ENCODE measurements at regions not wholly inside any gene's neighbourhood (a gene's known extent, or its start where the extent isn't known, plus 50 kb on each side); places are given as distances from the start of the nearest gene placed in this dataset.

- Histone ChIP-seq H3K79me2 (ENCODE audit: low read length) (no peaks in the 10 kb centered on the region), H3K4me1 (ENCODE audit: low read length) (no peaks in the 10 kb centered on the region), H3K27me3 (replicated peaks; ENCODE audit: insufficient read depth, low read length) (no peaks in the 10 kb centered on the region), H4K20me1 (ENCODE audit: insufficient read depth, low read length) (no peaks in the 10 kb centered on the region), H2AFZ (ENCODE audit: low read length) (no peak overlapping the region), H3K9me2 (replicated peaks; ENCODE audit: insufficient read depth, low read length) (no peaks in the 10 kb centered on the region), H3K27ac (ENCODE audit: low read length) (no peak overlapping the region), H3K36me3 (replicated peaks; ENCODE audit: insufficient read depth, low read length) (no peaks in the 10 kb centered on the region), H3F3A (ENCODE audit: insufficient read depth, low read length) (no peaks in the 10 kb centered on the region), H3K9ac (ENCODE audit: low read length) (no peak overlapping the region), H3K9me3 (replicated peaks; ENCODE audit: insufficient read depth, low read length) (no peaks in the 10 kb centered on the region), H3K4me3 (ENCODE audit: low read length) (no peak overlapping the region), H3K4me2 (ENCODE audit: low read depth, low read length) (no peak overlapping the region)
- TF ChIP-seq EZH2 (optimal IDR thresholded peaks at IDR 0.05; ENCODE audit: low read depth, low read length) (no peak), CTCF (IDR thresholded peaks at IDR 0.05; ENCODE audit: low read length) (no peak), EZH2phosphoT487 (IDR thresholded peaks at IDR 0.05; ENCODE audit: low read length) (no peak)
- DNase-seq = no peak
Measured at GRCh38 chr17:68103148-68103547, 67.6 kb downstream of the KPNA2 start.

GRCh38 chr17:68106085-68106484 lies 70.5 kb downstream of the KPNA2 start:
- H3K4me1 ChIP-seq (ENCODE audit: low read length) = no peaks in the 10 kb centered on the region
- no peak overlapping the region for H2AFZ ChIP-seq (ENCODE audit: low read length)
- no peaks in the 10 kb centered on the region for H3K9me3 ChIP-seq (replicated peaks; ENCODE audit: insufficient read depth, low read length)
- TF ChIP-seq EZH2 (optimal IDR thresholded peaks at IDR 0.05; ENCODE audit: low read depth, low read length) = no peak
- no peak for TF ChIP-seq EZH2phosphoT487 (IDR thresholded peaks at IDR 0.05; ENCODE audit: low read length)
- no peak for TF ChIP-seq CTCF (IDR thresholded peaks at IDR 0.05; ENCODE audit: low read length)
- H3F3A ChIP-seq (ENCODE audit: insufficient read depth, low read length) = no peaks in the 10 kb centered on the region
- no peak overlapping the region for H3K27ac ChIP-seq (ENCODE audit: low read length)
- H3K4me3 ChIP-seq (ENCODE audit: low read length) = no peak overlapping the region
- H3K27me3 ChIP-seq (replicated peaks; ENCODE audit: insufficient read depth, low read length) = no peaks in the 10 kb centered on the region
- no peaks in the 10 kb centered on the region for H3K36me3 ChIP-seq (replicated peaks; ENCODE audit: insufficient read depth, low read length)
- no peak overlapping the region for H3K4me2 ChIP-seq (ENCODE audit: low read depth, low read length)
- no peaks in the 10 kb centered on the region for H3K9me2 ChIP-seq (replicated peaks; ENCODE audit: insufficient read depth, low read length)
- no peaks in the 10 kb centered on the region for H4K20me1 ChIP-seq (ENCODE audit: insufficient read depth, low read length)
- DNase-seq = no peak
- H3K9ac ChIP-seq (ENCODE audit: low read length) = no peak overlapping the region
- H3K79me2 ChIP-seq (ENCODE audit: low read length) = no peaks in the 10 kb centered on the region

GRCh38 chr17:68107373-68107772 lies 71.8 kb downstream of the KPNA2 start:
- Histone ChIP-seq H3K9ac (ENCODE audit: low read length) (no peak overlapping the region), H3K79me2 (ENCODE audit: low read length) (no peaks in the 10 kb centered on the region), H3K4me2 (ENCODE audit: low read depth, low read length) (no peak overlapping the region)

More at GRCh38 chr17:68107373-68107772, 71.8 kb downstream of the KPNA2 start:
- no peaks in the 10 kb centered on the region for H3K9me3 ChIP-seq (replicated peaks; ENCODE audit: insufficient read depth, low read length)
- H3K4me1 ChIP-seq (ENCODE audit: low read length) = no peaks in the 10 kb centered on the region
- H4K20me1 ChIP-seq (ENCODE audit: insufficient read depth, low read length) = no peaks in the 10 kb centered on the region
- no peak overlapping the region for H3K27ac ChIP-seq (ENCODE audit: low read length)
- no peak overlapping the region for H2AFZ ChIP-seq (ENCODE audit: low read length)
- no peaks in the 10 kb centered on the region for H3K36me3 ChIP-seq (replicated peaks; ENCODE audit: insufficient read depth, low read length)
- DNase-seq = no peak
- no peaks in the 10 kb centered on the region for H3K27me3 ChIP-seq (replicated peaks; ENCODE audit: insufficient read depth, low read length)
- H3K4me3 ChIP-seq (ENCODE audit: low read length) = no peak overlapping the region
- H3F3A ChIP-seq (ENCODE audit: insufficient read depth, low read length) = no peaks in the 10 kb centered on the region
- TF ChIP-seq EZH2phosphoT487 (IDR thresholded peaks at IDR 0.05; ENCODE audit: low read length) (no peak), CTCF (IDR thresholded peaks at IDR 0.05; ENCODE audit: low read length) (no peak), EZH2 (optimal IDR thresholded peaks at IDR 0.05; ENCODE audit: low read depth, low read length) (no peak)
- no peaks in the 10 kb centered on the region for H3K9me2 ChIP-seq (replicated peaks; ENCODE audit: insufficient read depth, low read length)

All from MM.1S (cell line).